Stimulated activated effector memory CD8-positive, alpha-beta T cell treated with anti-CD3 and anti-CD28 coated beads, Interleukin-12 subunit alpha, Interleukin-12 subunit beta, amount 100 ng/mL, for 72 hours (primary cell): ENCODE measurements at regions not wholly inside any gene's neighbourhood (a gene's known extent, or its start where the extent isn't known, plus 50 kb on each side); places are given as distances from the start of the nearest gene placed in this dataset.

Experiments
- ATAC-seq: fragments of 150-1000 bp; cut with Tn5 transposase; 2 replicates; pipeline ENCODE4 v1.10.0; 2021
- DNase-seq, 2 donors: peaks; one replicate each; pipeline ENCODE4 v3.0.0; 2021 to 2022; ENCODE audit warnings: low spot score in 2 of 2
- H3K27ac Mint-ChIP-seq: one replicate; pipeline ENCODE4 v1.8.0; 2022; ENCODE audit warnings: mild to moderate bottlenecking, mixed read lengths
- H3K36me3 Mint-ChIP-seq: one replicate; pipeline ENCODE4 v1.8.0; 2022; ENCODE audit warnings: mild to moderate bottlenecking, mixed read lengths
- H3K4me1 Mint-ChIP-seq: one replicate; pipeline ENCODE4 v1.8.0; 2022; ENCODE audit warnings: mixed read lengths
- H3K4me3 Mint-ChIP-seq: one replicate; pipeline ENCODE4 v1.8.0; 2022; ENCODE audit warnings: mild to moderate bottlenecking, mixed read lengths
- H3K9me3 Mint-ChIP-seq: one replicate; pipeline ENCODE4 v1.8.0; 2022; ENCODE audit warnings: mixed read lengths

- no peaks in the 10 kb centered on the region for H3K36me3 Mint-ChIP-seq
- no peak for DNase-seq
- H3K27ac Mint-ChIP-seq = no peak overlapping the region
- no peaks in the 10 kb centered on the region for H3K9me3 Mint-ChIP-seq
- H3K4me1 Mint-ChIP-seq = no peaks in the 10 kb centered on the region
- H3K4me3 Mint-ChIP-seq = no peak overlapping the region
- ATAC-seq = no peak
Observed at GRCh38 chr16:5506021-5506420, 408.4 kb upstream of the EEF2KMT start.

GRCh38 chr16:5505091-5505887 lies 407.7 kb upstream of the EEF2KMT start:
- Mint-ChIP-seq H3K4me3 (no peak overlapping the region), H3K4me1 (no peaks in the 10 kb centered on the region), H3K36me3 (no peaks in the 10 kb centered on the region), H3K9me3 (no peaks in the 10 kb centered on the region), H3K27ac (no peak overlapping the region)
- DNase-seq (no peak), ATAC-seq (no peak)

GRCh38 chr16:5504064-5504781 lies 406.6 kb upstream of the EEF2KMT start:
- H3K36me3 Mint-ChIP-seq = no peaks in the 10 kb centered on the region
- no peak overlapping the region for H3K27ac Mint-ChIP-seq
- no peak overlapping the region for H3K4me3 Mint-ChIP-seq
- ATAC-seq (no peak), DNase-seq (no peak)
- H3K4me1 Mint-ChIP-seq = no peaks in the 10 kb centered on the region
- peaks cover 2% of the 10 kb centered on the region for H3K9me3 Mint-ChIP-seq

- no peak for DNase-seq
- Mint-ChIP-seq H3K36me3 (no peaks in the 10 kb centered on the region), H3K27ac (no peak overlapping the region), H3K4me1 (no peaks in the 10 kb centered on the region), H3K4me3 (no peak overlapping the region), H3K9me3 (peaks cover 2% of the 10 kb centered on the region)
- ATAC-seq = no peak
Observed at GRCh38 chr16:5502944-5503343, 405.3 kb upstream of the EEF2KMT start.

- Mint-ChIP-seq H3K4me1 (no peaks in the 10 kb centered on the region), H3K4me3 (no peak overlapping the region), H3K36me3 (no peaks in the 10 kb centered on the region), H3K27ac (no peak overlapping the region), H3K9me3 (peaks cover 2% of the 10 kb centered on the region)
- DNase-seq = no peak
- ATAC-seq = no peak
Observed at GRCh38 chr16:5502467-5502869, 404.9 kb upstream of the EEF2KMT start.

- peaks cover 2% of the 10 kb centered on the region for H3K9me3 Mint-ChIP-seq
- DNase-seq (no peak), ATAC-seq (no peak)
- no peak overlapping the region for H3K27ac Mint-ChIP-seq
- H3K36me3 Mint-ChIP-seq = no peaks in the 10 kb centered on the region
- no peak overlapping the region for H3K4me3 Mint-ChIP-seq
- H3K4me1 Mint-ChIP-seq = no peaks in the 10 kb centered on the region
Observed at GRCh38 chr16:5500526-5500925, 402.9 kb upstream of the EEF2KMT start.

- Mint-ChIP-seq H3K9me3 (peaks cover 2% of the 10 kb centered on the region), H3K4me3 (no peak overlapping the region), H3K27ac (no peak overlapping the region), H3K4me1 (no peaks in the 10 kb centered on the region), H3K36me3 (no peaks in the 10 kb centered on the region)
- ATAC-seq (no peak), DNase-seq (no peak)
Observed at GRCh38 chr16:5498562-5498961, 401.0 kb upstream of the EEF2KMT start.

GRCh38 chr16:5496013-5496412 lies 398.4 kb upstream of the EEF2KMT start:
- Mint-ChIP-seq H3K27ac (no peak overlapping the region), H3K36me3 (no peaks in the 10 kb centered on the region), H3K4me3 (no peak overlapping the region), H3K4me1 (no peaks in the 10 kb centered on the region), H3K9me3 (peaks cover 2% of the 10 kb centered on the region)
- DNase-seq (no peak), ATAC-seq (no peak)

GRCh38 chr16:5490499-5490898 lies 392.9 kb upstream of the EEF2KMT start:
- no peak overlapping the region for H3K4me3 Mint-ChIP-seq
- no peaks in the 10 kb centered on the region for H3K36me3 Mint-ChIP-seq
- no peak for DNase-seq
- no peak overlapping the region for H3K27ac Mint-ChIP-seq
- H3K4me1 Mint-ChIP-seq = no peaks in the 10 kb centered on the region
- no peaks in the 10 kb centered on the region for H3K9me3 Mint-ChIP-seq
- no peak for ATAC-seq

GRCh38 chr16:5488581-5488980 lies 391.0 kb upstream of the EEF2KMT start:
- Mint-ChIP-seq H3K4me3 (no peak overlapping the region), H3K27ac (no peak overlapping the region), H3K9me3 (no peaks in the 10 kb centered on the region), H3K4me1 (no peaks in the 10 kb centered on the region), H3K36me3 (no peaks in the 10 kb centered on the region)
- no peak for DNase-seq
- no peak for ATAC-seq

- ATAC-seq = no peak
- Mint-ChIP-seq H3K27ac (no peak overlapping the region), H3K9me3 (no peaks in the 10 kb centered on the region), H3K4me1 (no peaks in the 10 kb centered on the region), H3K4me3 (no peak overlapping the region), H3K36me3 (no peaks in the 10 kb centered on the region)
- DNase-seq = no peak
Observed at GRCh38 chr16:5487728-5488127, 390.1 kb upstream of the EEF2KMT start.

GRCh38 chr16:5482256-5482655 lies 384.7 kb upstream of the EEF2KMT start:
- no peak overlapping the region for H3K4me3 Mint-ChIP-seq
- no peak overlapping the region for H3K27ac Mint-ChIP-seq
- DNase-seq (no peak), ATAC-seq (no peak)
- H3K4me1 Mint-ChIP-seq = no peaks in the 10 kb centered on the region
- H3K9me3 Mint-ChIP-seq = no peaks in the 10 kb centered on the region
- no peaks in the 10 kb centered on the region for H3K36me3 Mint-ChIP-seq

- no peaks in the 10 kb centered on the region for H3K9me3 Mint-ChIP-seq
- H3K36me3 Mint-ChIP-seq = no peaks in the 10 kb centered on the region
- no peak overlapping the region for H3K27ac Mint-ChIP-seq
- no peak overlapping the region for H3K4me3 Mint-ChIP-seq
- DNase-seq (no peak), ATAC-seq (no peak)
- no peaks in the 10 kb centered on the region for H3K4me1 Mint-ChIP-seq
Observed at GRCh38 chr16:5480431-5481195, 383.0 kb upstream of the EEF2KMT start.

GRCh38 chr16:5479926-5480325 lies 382.3 kb upstream of the EEF2KMT start:
- Mint-ChIP-seq H3K4me1 (no peaks in the 10 kb centered on the region), H3K4me3 (no peak overlapping the region), H3K27ac (no peak overlapping the region), H3K36me3 (no peaks in the 10 kb centered on the region), H3K9me3 (no peaks in the 10 kb centered on the region)
- ATAC-seq (no peak), DNase-seq (no peak)

- Mint-ChIP-seq H3K36me3 (no peaks in the 10 kb centered on the region), H3K9me3 (peaks cover 3% of the 10 kb centered on the region), H3K27ac (no peak overlapping the region), H3K4me1 (no peaks in the 10 kb centered on the region), H3K4me3 (no peak overlapping the region)
- no peak for DNase-seq
- no peak for ATAC-seq
Observed at GRCh38 chr16:5478036-5478435, 380.4 kb upstream of the EEF2KMT start.

- Mint-ChIP-seq H3K9me3 (peaks cover 3% of the 10 kb centered on the region), H3K4me3 (no peak overlapping the region), H3K36me3 (no peaks in the 10 kb centered on the region), H3K27ac (no peak overlapping the region), H3K4me1 (no peaks in the 10 kb centered on the region)
- DNase-seq (no peak), ATAC-seq (no peak)
Observed at GRCh38 chr16:5477251-5477650, 379.7 kb upstream of the EEF2KMT start.
